ENCODE measurements at regions not wholly inside any gene's neighbourhood (a gene's known extent, or its start where the extent isn't known, plus 50 kb on each side); places are given as distances from the start of the nearest gene placed in this dataset.
"Not testable (repeated sequence)": the region's sequence is repeated elsewhere in the genome, so short reads cannot be mapped to it uniquely, and the experiment has no call there.

GRCh38 chr13:85564598-85564997 is 234.6 kb downstream of the SLITRK6 start:
- FAIRE-seq: peak; percentile 6
- no peak for DNase-seq (ENCODE audit: insufficient read length, low spot score)

GRCh38 chr13:85562282-85562681 is 236.9 kb downstream of the SLITRK6 start:
- FAIRE-seq (no peak), DNase-seq (ENCODE audit: insufficient read length, low spot score) (no peak)
- TF ChIP-seq POLR2A (IDR thresholded peaks at IDR 0.05; ENCODE audit: low read depth, low read length): no peak

More at GRCh38 chr13:85564598-85564997, 234.6 kb downstream of the SLITRK6 start:
- no peak for TF ChIP-seq POLR2A (IDR thresholded peaks at IDR 0.05; ENCODE audit: low read depth, low read length)

- DNase-seq (ENCODE audit: insufficient read length, low spot score) (no peak), FAIRE-seq (peak; percentile 68)
- TF ChIP-seq POLR2A (IDR thresholded peaks at IDR 0.05; ENCODE audit: low read depth, low read length): no peak
These were observed 241.3 kb downstream of the SLITRK6 start for GRCh38 chr13:85557691-85558467.

- FAIRE-seq (no peak), DNase-seq (ENCODE audit: insufficient read length, low spot score) (no peak)
- TF ChIP-seq POLR2A (IDR thresholded peaks at IDR 0.05; ENCODE audit: low read depth, low read length): no peak
These were observed 248.2 kb downstream of the SLITRK6 start for GRCh38 chr13:85551012-85551411.

GRCh38 chr13:85549819-85550218 is 249.4 kb downstream of the SLITRK6 start:
- TF ChIP-seq POLR2A (IDR thresholded peaks at IDR 0.05; ENCODE audit: low read depth, low read length): no peak
- no peak for DNase-seq (ENCODE audit: insufficient read length, low spot score)
- no peak for FAIRE-seq

- not testable (repeated sequence) for DNase-seq (ENCODE audit: insufficient read length, low spot score)
- FAIRE-seq: peak; percentile 30
These were observed 250.4 kb downstream of the SLITRK6 start for GRCh38 chr13:85548845-85549244.

GRCh38 chr13:85545771-85546170 is 253.4 kb downstream of the SLITRK6 start:
- FAIRE-seq (no peak), DNase-seq (ENCODE audit: insufficient read length, low spot score) (no peak)
- TF ChIP-seq POLR2A (IDR thresholded peaks at IDR 0.05; ENCODE audit: low read depth, low read length): no peak

GRCh38 chr13:85544756-85545155 is 254.5 kb downstream of the SLITRK6 start:
- DNase-seq (ENCODE audit: insufficient read length, low spot score) (no peak), FAIRE-seq (no peak)
- no peak for TF ChIP-seq POLR2A (IDR thresholded peaks at IDR 0.05; ENCODE audit: low read depth, low read length)

- TF ChIP-seq POLR2A (IDR thresholded peaks at IDR 0.05; ENCODE audit: low read depth, low read length): no peak
- FAIRE-seq (peak; percentile 79), DNase-seq (ENCODE audit: insufficient read length, low spot score) (no peak)
These were observed 256.1 kb downstream of the SLITRK6 start for GRCh38 chr13:85543144-85543543.

GRCh38 chr13:85541476-85541875 is 257.7 kb downstream of the SLITRK6 start:
- no peak for TF ChIP-seq POLR2A (IDR thresholded peaks at IDR 0.05; ENCODE audit: low read depth, low read length)
- FAIRE-seq (peak; percentile 58), DNase-seq (ENCODE audit: insufficient read length, low spot score) (no peak)

GRCh38 chr13:85538957-85539356 is 260.3 kb downstream of the SLITRK6 start:
- FAIRE-seq (peak; percentile 41), DNase-seq (ENCODE audit: insufficient read length, low spot score) (no peak)
- no peak for TF ChIP-seq POLR2A (IDR thresholded peaks at IDR 0.05; ENCODE audit: low read depth, low read length)

GRCh38 chr13:85537601-85538000 is 261.6 kb downstream of the SLITRK6 start:
- TF ChIP-seq POLR2A (IDR thresholded peaks at IDR 0.05; ENCODE audit: low read depth, low read length): no peak

GRCh38 chr13:85536706-85537105 is 262.5 kb downstream of the SLITRK6 start:
- no peak for TF ChIP-seq POLR2A (IDR thresholded peaks at IDR 0.05; ENCODE audit: low read depth, low read length)
- DNase-seq (ENCODE audit: insufficient read length, low spot score) (no peak), FAIRE-seq (peak; percentile 30)

More at GRCh38 chr13:85537601-85538000, 261.6 kb downstream of the SLITRK6 start:
- FAIRE-seq: no peak
- DNase-seq (ENCODE audit: insufficient read length, low spot score): no peak

GRCh38 chr13:85535316-85536084 is 263.7 kb downstream of the SLITRK6 start:
- no peak for DNase-seq (ENCODE audit: insufficient read length, low spot score)
- no peak for TF ChIP-seq POLR2A (IDR thresholded peaks at IDR 0.05; ENCODE audit: low read depth, low read length)
- FAIRE-seq: peak; percentile 33

- no peak for TF ChIP-seq POLR2A (IDR thresholded peaks at IDR 0.05; ENCODE audit: low read depth, low read length)
- no peak for DNase-seq (ENCODE audit: insufficient read length, low spot score)
- FAIRE-seq: no peak
These were observed 265.3 kb downstream of the SLITRK6 start for GRCh38 chr13:85533911-85534310.
